ENCODE measurements at regions not wholly inside any gene's neighbourhood (a gene's known extent, or its start where the extent isn't known, plus 50 kb on each side); places are given as distances from the start of the nearest gene placed in this dataset.

- POLR2A ChIA-PET = no interaction called here
- no peak overlapping the region for H3K27ac Mint-ChIP-seq
- H3K9me3 Mint-ChIP-seq = no peaks in the 10 kb centered on the region
- no peaks in the 10 kb centered on the region for H3K36me3 Mint-ChIP-seq (ENCODE audit: low read depth)
- H3K4me3 Mint-ChIP-seq = no peak overlapping the region
- H3K27me3 Mint-ChIP-seq = peaks cover 2% of the 10 kb centered on the region
- DNase-seq = no peak
- CTCF ChIA-PET = no interaction called here
- H3K4me1 Mint-ChIP-seq = no peaks in the 10 kb centered on the region
Observed at GRCh38 chr6:97423190-97423589, 140.2 kb upstream of the MMS22L start.

GRCh38 chr6:97427648-97428047 lies 144.6 kb upstream of the MMS22L start:
- CTCF ChIA-PET = no interaction called here
- H3K9me3 Mint-ChIP-seq = no peaks in the 10 kb centered on the region
- H3K36me3 Mint-ChIP-seq (ENCODE audit: low read depth) = no peaks in the 10 kb centered on the region
- H3K27me3 Mint-ChIP-seq = peaks cover 9% of the 10 kb centered on the region
- DNase-seq = no peak
- POLR2A ChIA-PET = no interaction called here
- H3K4me3 Mint-ChIP-seq = no peak overlapping the region
- H3K27ac Mint-ChIP-seq = no peak overlapping the region
- H3K4me1 Mint-ChIP-seq = no peaks in the 10 kb centered on the region

- Mint-ChIP-seq H3K27ac (no peak overlapping the region), H3K36me3 (ENCODE audit: low read depth) (no peaks in the 10 kb centered on the region), H3K27me3 (peaks cover 7% of the 10 kb centered on the region), H3K4me1 (no peaks in the 10 kb centered on the region), H3K9me3 (no peaks in the 10 kb centered on the region), H3K4me3 (no peak overlapping the region)
- CTCF ChIA-PET = no interaction called here
- no peak for DNase-seq
- POLR2A ChIA-PET = no interaction called here
Observed at GRCh38 chr6:97437087-97437486, 154.1 kb upstream of the MMS22L start.

GRCh38 chr6:97438011-97438671 lies 155.1 kb upstream of the MMS22L start:
- no peaks in the 10 kb centered on the region for H3K4me1 Mint-ChIP-seq
- H3K4me3 Mint-ChIP-seq = no peak overlapping the region
- CTCF ChIA-PET = no interaction called here
- POLR2A ChIA-PET = no interaction called here
- DNase-seq = no peak
- no peaks in the 10 kb centered on the region for H3K36me3 Mint-ChIP-seq (ENCODE audit: low read depth)
- no peak overlapping the region for H3K27ac Mint-ChIP-seq
- H3K27me3 Mint-ChIP-seq = peaks cover 7% of the 10 kb centered on the region
- no peaks in the 10 kb centered on the region for H3K9me3 Mint-ChIP-seq

- H3K4me3 Mint-ChIP-seq = no peak overlapping the region
- peaks cover 4% of the 10 kb centered on the region for H3K27me3 Mint-ChIP-seq
- H3K9me3 Mint-ChIP-seq = no peaks in the 10 kb centered on the region
- no peaks in the 10 kb centered on the region for H3K36me3 Mint-ChIP-seq (ENCODE audit: low read depth)
- DNase-seq = no peak
- H3K27ac Mint-ChIP-seq = no peak overlapping the region
- ChIA-PET POLR2A (no interaction called here), CTCF (interaction anchor here (0.8 kb wide), 1 partner anchor 9 kb away, joined by 3 read pairs; no protein-coding TSS in a partner anchor)
- H3K4me1 Mint-ChIP-seq = no peaks in the 10 kb centered on the region
Observed at GRCh38 chr6:97440590-97441176, 157.7 kb upstream of the MMS22L start.

- H3K4me1 Mint-ChIP-seq = no peaks in the 10 kb centered on the region
- POLR2A ChIA-PET = no interaction called here
- no peak for DNase-seq
- no peak overlapping the region for H3K4me3 Mint-ChIP-seq
- CTCF ChIA-PET = interaction anchor here (0.7 kb wide), 1 partner anchor 1356 kb away, joined by 3 read pairs; no protein-coding TSS in a partner anchor
- peaks cover 11% of the 10 kb centered on the region for H3K27me3 Mint-ChIP-seq
- H3K9me3 Mint-ChIP-seq = no peaks in the 10 kb centered on the region
- H3K27ac Mint-ChIP-seq = no peak overlapping the region
- no peaks in the 10 kb centered on the region for H3K36me3 Mint-ChIP-seq (ENCODE audit: low read depth)
Observed at GRCh38 chr6:97443408-97444080, 160.5 kb upstream of the MMS22L start.

- DNase-seq = no peak
- H3K36me3 Mint-ChIP-seq (ENCODE audit: low read depth) = no peaks in the 10 kb centered on the region
- H3K27ac Mint-ChIP-seq = no peak overlapping the region
- CTCF ChIA-PET = no interaction called here
- no peaks in the 10 kb centered on the region for H3K4me1 Mint-ChIP-seq
- POLR2A ChIA-PET = no interaction called here
- H3K27me3 Mint-ChIP-seq = peaks cover 10% of the 10 kb centered on the region
- no peak overlapping the region for H3K4me3 Mint-ChIP-seq
- H3K9me3 Mint-ChIP-seq = no peaks in the 10 kb centered on the region
Observed at GRCh38 chr6:97445407-97445806, 162.4 kb upstream of the MMS22L start.

- H3K4me3 Mint-ChIP-seq = no peak overlapping the region
- DNase-seq = no peak
- no peak overlapping the region for H3K27ac Mint-ChIP-seq
- peaks cover 8% of the 10 kb centered on the region for H3K27me3 Mint-ChIP-seq
- no peaks in the 10 kb centered on the region for H3K4me1 Mint-ChIP-seq
- ChIA-PET CTCF (interaction anchor here (1.1 kb wide), 1 partner anchor 9 kb away, joined by 3 read pairs; no protein-coding TSS in a partner anchor), POLR2A (no interaction called here)
- no peaks in the 10 kb centered on the region for H3K9me3 Mint-ChIP-seq
- H3K36me3 Mint-ChIP-seq (ENCODE audit: low read depth) = no peaks in the 10 kb centered on the region
Observed at GRCh38 chr6:97449444-97449966, 166.5 kb upstream of the MMS22L start.

GRCh38 chr6:97450087-97450486 lies 167.1 kb upstream of the MMS22L start:
- H3K27me3 Mint-ChIP-seq = peaks cover 8% of the 10 kb centered on the region
- H3K27ac Mint-ChIP-seq = no peak overlapping the region
- ChIA-PET POLR2A (no interaction called here), CTCF (interaction anchor here (1.1 kb wide), 1 partner anchor 9 kb away, joined by 3 read pairs; no protein-coding TSS in a partner anchor)
- H3K4me3 Mint-ChIP-seq = no peak overlapping the region
- no peaks in the 10 kb centered on the region for H3K9me3 Mint-ChIP-seq
- no peaks in the 10 kb centered on the region for H3K36me3 Mint-ChIP-seq (ENCODE audit: low read depth)
- H3K4me1 Mint-ChIP-seq = no peaks in the 10 kb centered on the region
- no peak for DNase-seq

GRCh38 chr6:97456070-97456469 lies 173.1 kb upstream of the MMS22L start:
- Mint-ChIP-seq H3K4me1 (no peaks in the 10 kb centered on the region), H3K4me3 (no peak overlapping the region), H3K9me3 (no peaks in the 10 kb centered on the region), H3K36me3 (ENCODE audit: low read depth) (no peaks in the 10 kb centered on the region), H3K27me3 (no peaks in the 10 kb centered on the region), H3K27ac (no peak overlapping the region)
- CTCF ChIA-PET = no interaction called here
- DNase-seq = no peak
- POLR2A ChIA-PET = no interaction called here

GRCh38 chr6:97459535-97459934 lies 176.5 kb upstream of the MMS22L start:
- Mint-ChIP-seq H3K4me3 (no peak overlapping the region), H3K9me3 (no peaks in the 10 kb centered on the region), H3K36me3 (ENCODE audit: low read depth) (no peaks in the 10 kb centered on the region), H3K4me1 (no peaks in the 10 kb centered on the region), H3K27me3 (peaks cover 4% of the 10 kb centered on the region), H3K27ac (no peak overlapping the region)
- no peak for DNase-seq
- ChIA-PET POLR2A (no interaction called here), CTCF (no interaction called here)

- Mint-ChIP-seq H3K27me3 (peaks cover 4% of the 10 kb centered on the region), H3K9me3 (no peaks in the 10 kb centered on the region), H3K4me3 (no peak overlapping the region), H3K36me3 (ENCODE audit: low read depth) (no peaks in the 10 kb centered on the region), H3K27ac (no peak overlapping the region), H3K4me1 (no peaks in the 10 kb centered on the region)
- ChIA-PET POLR2A (no interaction called here), CTCF (no interaction called here)
- no peak for DNase-seq
Observed at GRCh38 chr6:97459986-97460385, 177.0 kb upstream of the MMS22L start.

GRCh38 chr6:97460394-97461080 lies 177.5 kb upstream of the MMS22L start:
- no peak for DNase-seq
- ChIA-PET POLR2A (no interaction called here), CTCF (no interaction called here)
- H3K9me3 Mint-ChIP-seq = no peaks in the 10 kb centered on the region
- H3K27ac Mint-ChIP-seq = no peak overlapping the region
- no peaks in the 10 kb centered on the region for H3K36me3 Mint-ChIP-seq (ENCODE audit: low read depth)
- H3K4me3 Mint-ChIP-seq = no peak overlapping the region
- no peaks in the 10 kb centered on the region for H3K4me1 Mint-ChIP-seq
- peaks cover 4% of the 10 kb centered on the region for H3K27me3 Mint-ChIP-seq

Measured in activated CD4-positive, alpha-beta T cell treated with anti-CD3 and anti-CD28 coated beads, Interleukin-2, amount 10 ng/mL, durations not matched to agents 7 days and 5 days (primary cell).